Effector memory CD4-positive, alpha-beta T cell (primary cell): ENCODE measurements at regions not wholly inside any gene's neighbourhood (a gene's known extent, or its start where the extent isn't known, plus 50 kb on each side); places are given as distances from the start of the nearest gene placed in this dataset.
"Not testable (repeated sequence)": the region's sequence is repeated elsewhere in the genome, so short reads cannot be mapped to it uniquely, and the experiment has no call there.

Experiments
- DNase-seq, 3 donors: peaks; one replicate each; pipeline ENCODE4 v3.0.0-alpha.2; 2020
- H3K27ac ChIP-seq: 2 replicates; pipeline ENCODE4 v1.7.0; 2013; ENCODE audit warnings: mild to moderate bottlenecking, low read length, moderate library complexity; ENCODE audit not compliant: insufficient read depth, poor library complexity, severe bottlenecking
- H3K27me3 ChIP-seq: replicated peaks from 2 replicates; pipeline ENCODE4 v1.7.0; 2013; ENCODE audit warnings: mild to moderate bottlenecking, low read length; ENCODE audit not compliant: insufficient read depth, control insufficient read depth, poor library complexity, severe bottlenecking
- H3K36me3 ChIP-seq: 2 replicates; pipeline ENCODE4 v1.7.0; 2013; ENCODE audit warnings: mild to moderate bottlenecking, low read length, moderate library complexity; ENCODE audit not compliant: control insufficient read depth, insufficient read depth
- H3K4me1 ChIP-seq: 2 replicates; pipeline ENCODE4 v1.7.0; 2013; ENCODE audit warnings: low read length, mild to moderate bottlenecking; ENCODE audit not compliant: control insufficient read depth, insufficient read depth, poor library complexity, severe bottlenecking
- H3K4me3 ChIP-seq: 2 replicates; pipeline ENCODE4 v1.7.0; 2013; ENCODE audit warnings: low read length, low read depth, mild to moderate bottlenecking; ENCODE audit not compliant: insufficient read depth, poor library complexity, severe bottlenecking
- H3K9me3 ChIP-seq: 2 replicates; pipeline ENCODE4 v1.7.0; 2013; ENCODE audit warnings: mild to moderate bottlenecking, low read length, moderate library complexity; ENCODE audit not compliant: control insufficient read depth

- Histone ChIP-seq H3K4me1 (peaks cover 5% of the 10 kb centered on the region), H3K4me3 (no peak overlapping the region), H3K27ac (no peak overlapping the region), H3K36me3 (no peaks in the 10 kb centered on the region), H3K27me3 (no peaks in the 10 kb centered on the region), H3K9me3 (no peaks in the 10 kb centered on the region)
- DNase-seq = no peak
Measured at GRCh38 chr9:110008663-110009062, 199.3 kb downstream of the C9orf152 start.

- no peaks in the 10 kb centered on the region for H3K27me3 ChIP-seq
- no peaks in the 10 kb centered on the region for H3K36me3 ChIP-seq
- H3K4me3 ChIP-seq = no peak overlapping the region
- no peak for DNase-seq
- H3K27ac ChIP-seq = no peak overlapping the region
- H3K9me3 ChIP-seq = no peaks in the 10 kb centered on the region
- no peaks in the 10 kb centered on the region for H3K4me1 ChIP-seq
Measured at GRCh38 chr9:110011628-110012320, 196.2 kb downstream of the C9orf152 start.

GRCh38 chr9:110013064-110013463 lies 194.9 kb downstream of the C9orf152 start:
- Histone ChIP-seq H3K9me3 (no peaks in the 10 kb centered on the region), H3K27ac (no peak overlapping the region), H3K36me3 (no peaks in the 10 kb centered on the region), H3K4me1 (no peaks in the 10 kb centered on the region), H3K27me3 (no peaks in the 10 kb centered on the region), H3K4me3 (no peak overlapping the region)
- no peak for DNase-seq

GRCh38 chr9:110015759-110016158 lies 192.2 kb downstream of the C9orf152 start:
- H3K27ac ChIP-seq = no peak overlapping the region
- H3K4me3 ChIP-seq = no peak overlapping the region
- H3K4me1 ChIP-seq = no peaks in the 10 kb centered on the region
- no peak for DNase-seq
- no peaks in the 10 kb centered on the region for H3K36me3 ChIP-seq
- H3K27me3 ChIP-seq = no peaks in the 10 kb centered on the region
- no peaks in the 10 kb centered on the region for H3K9me3 ChIP-seq

GRCh38 chr9:110016340-110016739 lies 191.6 kb downstream of the C9orf152 start:
- no peak overlapping the region for H3K27ac ChIP-seq
- no peaks in the 10 kb centered on the region for H3K27me3 ChIP-seq
- no peaks in the 10 kb centered on the region for H3K36me3 ChIP-seq
- no peak overlapping the region for H3K4me3 ChIP-seq
- H3K4me1 ChIP-seq = no peaks in the 10 kb centered on the region
- no peak for DNase-seq
- no peaks in the 10 kb centered on the region for H3K9me3 ChIP-seq

GRCh38 chr9:110020216-110020615 lies 187.7 kb downstream of the C9orf152 start:
- H3K9me3 ChIP-seq, H3K36me3 ChIP-seq, H3K27ac ChIP-seq, H3K27me3 ChIP-seq, DNase-seq, H3K4me1 ChIP-seq, H3K4me3 ChIP-seq: not testable (repeated sequence)

- no peak overlapping the region for H3K27ac ChIP-seq
- no peaks in the 10 kb centered on the region for H3K9me3 ChIP-seq
- no peaks in the 10 kb centered on the region for H3K4me1 ChIP-seq
- H3K4me3 ChIP-seq = no peak overlapping the region
- no peaks in the 10 kb centered on the region for H3K27me3 ChIP-seq
- no peaks in the 10 kb centered on the region for H3K36me3 ChIP-seq
- no peak for DNase-seq
Measured at GRCh38 chr9:110021891-110022290, 186.1 kb downstream of the C9orf152 start.

GRCh38 chr9:110023221-110023620 lies 184.7 kb downstream of the C9orf152 start:
- not testable (repeated sequence) for H3K27me3 ChIP-seq, DNase-seq, H3K36me3 ChIP-seq

GRCh38 chr9:110025551-110026170 lies 182.3 kb downstream of the C9orf152 start:
- H3K27ac ChIP-seq = no peak overlapping the region
- H3K4me1 ChIP-seq = peaks cover 3% of the 10 kb centered on the region
- no peaks in the 10 kb centered on the region for H3K9me3 ChIP-seq
- no peaks in the 10 kb centered on the region for H3K27me3 ChIP-seq
- no peak overlapping the region for H3K4me3 ChIP-seq
- DNase-seq = no peak
- no peaks in the 10 kb centered on the region for H3K36me3 ChIP-seq

More at GRCh38 chr9:110023221-110023620, 184.7 kb downstream of the C9orf152 start:
- H3K27ac ChIP-seq, H3K4me3 ChIP-seq, H3K4me1 ChIP-seq, H3K9me3 ChIP-seq: not testable (repeated sequence)

GRCh38 chr9:110027671-110028081 lies 180.3 kb downstream of the C9orf152 start:
- Histone ChIP-seq H3K4me3 (no peak overlapping the region), H3K27ac (no peak overlapping the region), H3K36me3 (no peaks in the 10 kb centered on the region), H3K4me1 (peaks cover 3% of the 10 kb centered on the region), H3K9me3 (no peaks in the 10 kb centered on the region), H3K27me3 (no peaks in the 10 kb centered on the region)
- DNase-seq = no peak
